GM21360 (cell line): ENCODE measurements at regions not wholly inside any gene's neighbourhood (a gene's known extent, or its start where the extent isn't known, plus 50 kb on each side); places are given as distances from the start of the nearest gene placed in this dataset.
A peak's percentile ranks its signal among the peaks of the same experiment; 100 is the strongest.

Experiments
- ATAC-seq: cut with Tn5 transposase; IDR thresholded peaks from one replicate; pipeline ENCODE4 v1.9.1; 2021; ENCODE audit warnings: mild to moderate bottlenecking, moderate library complexity; ENCODE audit not compliant: unreplicated experiment

DNA sequence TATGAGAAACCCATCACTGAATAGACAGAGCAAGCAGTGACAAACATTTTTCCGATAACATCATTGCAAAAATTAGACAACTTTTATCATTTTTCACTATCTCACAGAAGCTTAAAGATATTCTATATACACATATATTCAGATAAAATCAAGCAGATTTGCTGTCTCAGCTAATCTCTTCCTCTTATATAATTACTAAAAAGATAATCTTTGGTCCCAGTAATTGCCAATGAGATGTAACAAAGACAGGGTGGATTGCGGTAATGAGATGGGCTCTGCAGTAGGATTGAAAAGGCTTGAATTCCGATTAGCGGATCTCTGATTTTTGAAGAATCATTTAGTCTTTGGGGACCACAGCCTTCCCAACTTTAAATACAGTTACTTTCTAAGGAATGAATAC lies 63.5 kb downstream of the SYT4 start:
- ATAC-seq = no peak

DNA sequence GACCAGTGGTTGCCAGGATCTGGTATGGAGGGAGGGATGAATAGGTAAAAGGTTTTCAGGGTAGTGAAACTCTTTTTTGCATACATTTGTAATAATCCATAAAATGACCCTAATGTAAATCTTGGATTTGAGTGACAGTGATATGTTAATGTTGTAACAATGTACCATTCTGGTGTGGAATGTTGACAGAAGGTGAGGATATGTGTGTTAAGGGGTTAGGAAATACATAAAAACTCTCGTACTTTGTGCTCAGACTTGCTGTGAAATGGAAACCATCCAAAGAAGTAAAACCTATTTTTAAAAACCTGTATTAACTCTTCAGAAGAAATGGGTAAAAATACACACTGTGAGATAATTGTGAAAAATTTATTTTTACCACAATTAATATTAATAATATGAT lies 66.2 kb downstream of the SYT4 start:
- no peak for ATAC-seq

DNA sequence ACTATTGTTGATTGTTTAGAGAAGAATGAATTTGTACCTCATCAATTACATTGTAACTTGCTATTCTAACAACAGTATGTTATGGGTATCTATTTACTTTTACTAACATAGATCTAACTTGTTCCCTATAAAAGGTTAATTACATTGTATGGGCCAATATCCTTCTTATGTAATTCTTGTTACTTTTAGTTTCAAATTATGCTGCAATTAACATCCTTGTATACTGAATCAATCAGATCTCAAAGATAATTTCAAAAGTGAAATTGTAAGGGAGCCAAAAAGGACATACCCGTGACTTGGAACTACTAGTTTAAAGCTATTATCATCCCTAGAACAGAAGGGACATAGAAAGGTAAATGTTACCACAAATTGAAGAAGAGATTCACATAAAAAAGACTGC lies 79.9 kb upstream of the RIT2 start:
- no peak for ATAC-seq

DNA sequence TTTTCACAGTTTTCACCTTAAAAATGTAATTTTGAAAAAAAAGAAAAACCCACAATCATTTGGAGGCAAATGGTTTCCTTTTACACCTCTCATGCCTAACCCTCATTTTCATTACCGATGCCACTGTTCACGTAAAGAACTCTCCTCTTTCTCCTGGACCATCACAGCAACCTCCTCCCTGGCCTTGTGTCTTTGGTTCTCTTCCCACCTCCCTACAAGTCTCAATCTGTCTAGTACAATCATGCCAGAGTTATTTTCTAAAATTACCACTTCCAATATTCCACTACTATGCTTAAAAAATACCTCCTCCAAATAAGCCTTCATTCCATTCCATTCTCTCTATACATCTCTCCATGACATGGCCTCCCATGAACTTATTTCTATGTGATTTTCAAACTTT lies 77.9 kb upstream of the RIT2 start:
- no peak for ATAC-seq

DNA sequence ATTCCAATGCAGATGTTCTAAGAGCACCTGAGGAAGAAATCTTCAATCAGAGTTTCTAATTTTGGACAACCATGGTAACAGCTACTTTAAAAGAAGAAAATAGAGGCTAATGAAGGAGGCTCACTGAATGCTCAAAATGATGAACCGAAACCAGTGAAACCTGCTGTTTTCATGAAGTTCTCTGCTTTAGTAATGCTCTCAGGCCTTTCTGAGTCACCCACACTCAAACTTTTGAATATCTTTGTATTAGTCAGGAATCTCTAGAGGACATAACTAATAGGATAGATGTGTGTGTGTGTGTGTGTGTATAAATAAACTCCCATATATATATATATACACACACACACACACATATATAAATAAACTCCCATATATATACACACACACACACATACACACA lies 76.9 kb upstream of the RIT2 start:
- ATAC-seq = peak; percentile 85

DNA sequence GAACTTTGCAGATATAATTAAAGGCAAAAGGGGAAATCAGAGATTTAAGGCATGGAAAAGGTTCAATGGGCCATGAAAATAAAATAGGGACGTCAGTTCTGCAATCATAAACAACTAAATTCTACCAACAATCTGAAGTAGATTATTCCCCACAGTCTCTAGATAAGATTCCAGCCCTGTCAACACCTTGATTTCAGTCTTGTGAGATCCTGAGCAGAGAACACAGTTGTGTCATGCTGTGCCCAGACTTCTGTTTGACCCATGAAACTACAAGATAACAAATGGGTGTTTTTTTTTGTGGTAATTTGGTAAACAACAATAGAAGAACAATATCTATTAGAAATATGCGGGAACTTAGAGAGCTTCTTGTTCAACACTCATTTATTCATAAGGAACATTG lies 66.2 kb upstream of the RIT2 start:
- ATAC-seq = no peak

DNA sequence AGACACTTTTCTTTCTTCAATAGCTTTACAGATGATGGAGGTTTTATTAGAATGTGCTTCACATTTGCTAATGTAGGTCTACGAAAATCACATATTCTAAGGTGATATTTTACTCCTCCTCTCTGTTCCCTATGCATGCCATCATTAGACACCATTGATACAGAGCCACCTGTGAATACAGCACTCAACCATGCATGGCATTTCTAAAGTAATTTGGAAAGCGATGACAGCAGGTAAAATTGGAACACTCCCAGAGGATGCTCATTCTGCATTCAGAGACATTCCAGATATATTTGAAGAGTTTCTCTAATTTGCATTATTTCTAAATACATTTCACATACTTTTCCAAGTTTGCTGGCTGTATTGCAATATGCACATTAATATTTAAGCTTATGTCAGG lies 65.3 kb upstream of the RIT2 start:
- no peak for ATAC-seq

DNA sequence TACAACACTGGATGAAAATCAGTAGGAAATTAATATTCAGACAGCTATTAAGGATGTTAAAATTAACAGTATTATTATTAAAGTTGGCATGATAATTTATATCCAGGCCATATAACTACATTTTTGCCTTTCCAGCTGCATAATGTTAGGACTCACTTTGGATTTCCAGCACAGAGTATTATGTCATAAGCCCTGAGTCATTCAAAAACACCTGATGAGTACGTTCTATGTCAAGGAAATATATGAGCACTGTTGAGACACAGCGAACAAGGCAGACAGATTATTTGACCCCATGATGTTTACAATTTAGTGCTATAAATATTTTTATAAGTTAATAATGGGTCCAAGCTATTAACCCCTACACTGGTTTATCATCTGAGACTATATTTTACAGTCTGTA lies 59.8 kb upstream of the RIT2 start:
- ATAC-seq = no peak

DNA sequence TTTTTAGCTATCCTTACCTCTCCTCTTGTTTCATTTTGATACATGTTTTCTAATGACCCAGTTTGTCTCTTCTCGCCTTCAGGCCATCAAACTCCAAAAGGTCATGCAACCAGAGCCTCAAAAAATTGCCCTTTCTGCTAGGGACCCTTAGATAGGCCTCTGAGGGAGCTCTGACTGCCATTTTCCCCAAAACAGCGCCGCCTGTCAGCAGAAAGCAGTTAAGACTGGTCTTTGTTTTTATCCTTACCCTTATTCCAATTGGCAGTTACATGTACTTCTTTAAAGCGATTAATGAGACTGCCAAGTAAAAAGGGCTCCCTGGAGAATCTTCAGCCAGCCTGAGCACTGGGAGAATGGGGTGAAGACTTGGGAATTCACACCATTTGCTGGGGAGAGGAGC lies 55.1 kb upstream of the RIT2 start:
- ATAC-seq = no peak
